Activated naive CD4-positive, alpha-beta T cell treated with anti-CD3 and anti-CD28 coated beads, Interleukin-2, amount 50 U/mL, for 72 hours (primary cell): ENCODE measurements at regions not wholly inside any gene's neighbourhood (a gene's known extent, or its start where the extent isn't known, plus 50 kb on each side); places are given as distances from the start of the nearest gene placed in this dataset.
"Not testable (repeated sequence)": the region's sequence is repeated elsewhere in the genome, so short reads cannot be mapped to it uniquely, and the experiment has no call there.

ENCODE experiments used
- ATAC-seq, 2 donors: fragments of 150-1000 bp; cut with Tn5 transposase; 2 replicates each; pipeline ENCODE4 v1.10.0; 2021; ENCODE audit warnings: mild to moderate bottlenecking in 2 of 2, moderate library complexity in 2 of 2
- DNase-seq, 2 donors: peaks; one replicate each; pipeline ENCODE4 v3.0.0; 2021 to 2022; ENCODE audit warnings: low spot score in 2 of 2
- H3K27ac Mint-ChIP-seq, 2 donors: one replicate each; pipeline ENCODE4 v1.8.0; 2022; ENCODE audit warnings: mild to moderate bottlenecking in 2 of 2, mixed read lengths in 2 of 2
- H3K36me3 Mint-ChIP-seq, 2 donors: one replicate each; pipeline ENCODE4 v1.8.0; 2022; ENCODE audit warnings: mixed read lengths in 2 of 2
- H3K9me3 Mint-ChIP-seq, 2 donors: one replicate each; pipeline ENCODE4 v1.8.0; 2022; ENCODE audit warnings: mixed read lengths in 2 of 2

- Mint-ChIP-seq H3K36me3 (no peaks in the 10 kb centered on the region), H3K9me3 (peaks cover 6 to 13% of the 10 kb centered on the region in 2 donors), H3K27ac (no peak overlapping the region)
- ATAC-seq = no peak
- no peak for DNase-seq
These were observed 332.4 kb upstream of the PRICKLE1 start for GRCh38 chr12:42921741-42922504.

GRCh38 chr12:42919691-42920090 is 330.1 kb upstream of the PRICKLE1 start:
- Mint-ChIP-seq H3K36me3 (no peaks in the 10 kb centered on the region), H3K9me3 (peaks cover 0 to 13% of the 10 kb centered on the region in 2 donors), H3K27ac (no peak overlapping the region)
- no peak for ATAC-seq
- DNase-seq = no peak

GRCh38 chr12:42918443-42918842 is 328.9 kb upstream of the PRICKLE1 start:
- Mint-ChIP-seq H3K9me3 (peaks cover 0 to 13% of the 10 kb centered on the region in 2 donors), H3K36me3 (no peaks in the 10 kb centered on the region), H3K27ac (no peak overlapping the region)
- DNase-seq = no peak
- ATAC-seq = no peak

- no peak for ATAC-seq
- peaks cover 0 to 9% of the 10 kb centered on the region in 2 donors for H3K9me3 Mint-ChIP-seq
- H3K27ac Mint-ChIP-seq = no peak overlapping the region
- no peaks in the 10 kb centered on the region for H3K36me3 Mint-ChIP-seq
- no peak for DNase-seq
These were observed 326.6 kb upstream of the PRICKLE1 start for GRCh38 chr12:42916143-42916542.

- ATAC-seq (no peak), DNase-seq (no peak)
- H3K9me3 Mint-ChIP-seq = peaks cover 0 to 9% of the 10 kb centered on the region in 2 donors
- no peaks in the 10 kb centered on the region for H3K36me3 Mint-ChIP-seq
- no peak overlapping the region for H3K27ac Mint-ChIP-seq
These were observed 325.9 kb upstream of the PRICKLE1 start for GRCh38 chr12:42915426-42915825.

GRCh38 chr12:42912367-42912766 is 322.8 kb upstream of the PRICKLE1 start:
- Mint-ChIP-seq H3K9me3 (peaks cover 7 to 12% of the 10 kb centered on the region in 2 donors), H3K27ac (no peak overlapping the region), H3K36me3 (no peaks in the 10 kb centered on the region)
- ATAC-seq (no peak), DNase-seq (no peak)

- Mint-ChIP-seq H3K27ac (no peak overlapping the region), H3K36me3 (no peaks in the 10 kb centered on the region), H3K9me3 (peaks cover 16 to 18% of the 10 kb centered on the region in 2 donors)
- ATAC-seq = no peak
- no peak for DNase-seq
These were observed 321.1 kb upstream of the PRICKLE1 start for GRCh38 chr12:42910656-42911055.

GRCh38 chr12:42908712-42909111 is 319.2 kb upstream of the PRICKLE1 start:
- DNase-seq (no peak), ATAC-seq (no peak)
- Mint-ChIP-seq H3K27ac (no peak overlapping the region), H3K36me3 (no peaks in the 10 kb centered on the region), H3K9me3 (peaks cover 11 to 18% of the 10 kb centered on the region in 2 donors)

- H3K9me3 Mint-ChIP-seq = peaks cover 8 to 18% of the 10 kb centered on the region in 2 donors
- H3K27ac Mint-ChIP-seq, ATAC-seq, H3K36me3 Mint-ChIP-seq, DNase-seq: not testable (repeated sequence)
These were observed 317.3 kb upstream of the PRICKLE1 start for GRCh38 chr12:42906801-42907200.

GRCh38 chr12:42905419-42905705 is 315.8 kb upstream of the PRICKLE1 start:
- H3K27ac Mint-ChIP-seq = no peak overlapping the region
- peaks cover 12 to 25% of the 10 kb centered on the region in 2 donors for H3K9me3 Mint-ChIP-seq
- ATAC-seq (no peak), DNase-seq (no peak)
- no peaks in the 10 kb centered on the region for H3K36me3 Mint-ChIP-seq

GRCh38 chr12:42904683-42905418 is 315.3 kb upstream of the PRICKLE1 start:
- ATAC-seq = no peak
- no peak overlapping the region for H3K27ac Mint-ChIP-seq
- DNase-seq = no peak
- H3K9me3 Mint-ChIP-seq = peaks cover 15 to 25% of the 10 kb centered on the region in 2 donors
- H3K36me3 Mint-ChIP-seq = no peaks in the 10 kb centered on the region

GRCh38 chr12:42903736-42904135 is 314.2 kb upstream of the PRICKLE1 start:
- no peak overlapping the region for H3K27ac Mint-ChIP-seq
- DNase-seq (no peak), ATAC-seq (no peak)
- H3K36me3 Mint-ChIP-seq = no peaks in the 10 kb centered on the region
- H3K9me3 Mint-ChIP-seq = peaks cover 18 to 20% of the 10 kb centered on the region in 2 donors

- ATAC-seq = no peak
- DNase-seq = no peak
- peaks cover 18 to 21% of the 10 kb centered on the region in 2 donors for H3K9me3 Mint-ChIP-seq
- no peaks in the 10 kb centered on the region for H3K36me3 Mint-ChIP-seq
- no peak overlapping the region for H3K27ac Mint-ChIP-seq
These were observed 312.5 kb upstream of the PRICKLE1 start for GRCh38 chr12:42902001-42902400.

GRCh38 chr12:42893803-42894202 is 304.3 kb upstream of the PRICKLE1 start:
- no peak overlapping the region for H3K27ac Mint-ChIP-seq
- peaks cover 9 to 13% of the 10 kb centered on the region in 2 donors for H3K9me3 Mint-ChIP-seq
- no peak for DNase-seq
- H3K36me3 Mint-ChIP-seq = no peaks in the 10 kb centered on the region
- no peak for ATAC-seq

GRCh38 chr12:42892702-42893551 is 303.4 kb upstream of the PRICKLE1 start:
- ATAC-seq (no peak), DNase-seq (no peak)
- H3K9me3 Mint-ChIP-seq = peaks cover 5 to 17% of the 10 kb centered on the region in 2 donors

GRCh38 chr12:42887657-42888056 is 298.1 kb upstream of the PRICKLE1 start:
- ATAC-seq (no peak), DNase-seq (no peak)
- H3K27ac Mint-ChIP-seq = no peak overlapping the region
- no peaks in the 10 kb centered on the region for H3K36me3 Mint-ChIP-seq
- H3K9me3 Mint-ChIP-seq = peaks cover 10 to 23% of the 10 kb centered on the region in 2 donors

More at GRCh38 chr12:42892702-42893551, 303.4 kb upstream of the PRICKLE1 start:
- H3K36me3 Mint-ChIP-seq = no peaks in the 10 kb centered on the region
- H3K27ac Mint-ChIP-seq = no peak overlapping the region

- DNase-seq = no peak
- H3K27ac Mint-ChIP-seq = no peak overlapping the region
- ATAC-seq = no peak
- no peaks in the 10 kb centered on the region for H3K36me3 Mint-ChIP-seq
- H3K9me3 Mint-ChIP-seq = peaks cover 10 to 20% of the 10 kb centered on the region in 2 donors
These were observed 296.6 kb upstream of the PRICKLE1 start for GRCh38 chr12:42886160-42886559.
